Head of caudate nucleus (tissue), 42 donors: ENCODE measurements at regions not wholly inside any gene's neighbourhood (a gene's known extent, or its start where the extent isn't known, plus 50 kb on each side); places are given as distances from the start of the nearest gene placed in this dataset.
A peak's percentile ranks its signal among the peaks of the same experiment; 100 is the strongest.
"Not testable (repeated sequence)": the region's sequence is repeated elsewhere in the genome, so short reads cannot be mapped to it uniquely, and the experiment has no call there.

Source experiments
- DNase-seq, 42 donors: peaks; one replicate each; pipeline versions ENCODE4 v3.0.0 to v3.0.0-alpha.2; 2020 to 2021; ENCODE audit warnings: mixed read lengths in 7 of 42
- intact Hi-C: fragments of 100-400 bp; cut with DNase I; formaldehyde crosslinking; loops from one replicate; pipeline ENCODE4 v1.15.0; 2022

- intact Hi-C loops, DNase-seq: not testable (repeated sequence)
These were observed 227.5 kb upstream of the DUSP10 start for GRCh38 chr1:221969298-221969858.

- intact Hi-C loops, DNase-seq: not testable (repeated sequence)
These were observed 225.6 kb upstream of the DUSP10 start for GRCh38 chr1:221967538-221967937.

DNA sequence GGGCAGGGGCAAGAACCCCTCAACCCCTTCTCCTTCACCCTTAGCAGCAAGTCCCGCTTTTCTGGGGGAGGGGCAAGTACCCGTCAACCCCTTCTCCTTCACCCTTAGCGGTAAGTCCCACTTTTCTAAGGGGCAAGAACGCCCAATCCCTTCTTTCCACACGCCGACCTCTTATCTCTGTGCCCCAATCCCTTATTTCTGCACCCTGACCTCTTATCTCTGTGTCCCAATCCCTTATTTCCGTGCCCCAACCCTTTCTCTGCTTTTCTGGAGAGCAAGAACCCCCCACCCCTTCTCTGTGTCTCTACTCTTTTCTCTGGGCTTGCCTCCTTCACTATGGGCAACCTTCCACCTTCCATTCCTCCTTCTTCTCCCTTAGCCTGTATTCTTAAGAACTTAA lies 225.0 kb upstream of the DUSP10 start:
- intact Hi-C loops, DNase-seq: not testable (repeated sequence)

GRCh38 chr1:221965891-221966290 lies 224.0 kb upstream of the DUSP10 start:
- DNase-seq, intact Hi-C loops: not testable (repeated sequence)

DNA sequence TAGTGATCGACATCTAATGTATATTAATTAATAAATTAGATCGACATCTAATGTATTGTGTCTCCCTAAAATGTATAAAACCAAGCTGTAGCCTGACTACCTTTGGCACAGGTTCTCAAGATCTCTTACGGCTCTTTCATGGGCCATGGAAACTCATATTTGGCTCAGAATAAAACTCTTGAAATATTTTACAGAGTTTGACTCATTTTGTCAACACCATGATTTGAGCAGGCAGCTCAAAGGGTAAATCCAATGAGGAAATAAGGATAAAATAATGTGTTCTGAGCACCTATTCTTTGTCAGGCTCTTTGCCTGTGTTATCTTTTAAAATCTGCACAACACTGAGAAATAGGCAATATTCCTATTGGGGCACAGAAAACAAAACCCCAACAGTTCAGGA lies 223.4 kb upstream of the DUSP10 start:
- intact Hi-C loops, result no loop called here
- DNase-seq, result no peak

DNA sequence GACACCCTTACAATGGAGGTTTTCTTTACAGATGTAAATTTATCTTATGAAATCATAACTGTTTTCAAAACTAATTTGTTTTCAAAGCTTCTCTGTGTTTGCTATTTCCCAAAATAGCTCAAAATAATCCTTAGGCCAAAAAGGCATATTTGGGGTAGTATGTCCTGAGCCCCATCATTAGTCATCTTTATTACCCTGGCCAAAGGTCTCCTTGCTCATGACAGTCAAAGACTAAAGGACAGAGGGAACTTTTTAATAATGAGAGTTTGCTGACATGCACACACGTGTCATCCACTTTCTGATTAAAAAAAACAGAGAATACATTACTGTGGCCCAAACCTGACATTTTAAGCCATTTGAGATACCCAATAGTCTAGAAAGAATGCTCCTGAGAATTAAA lies 221.9 kb upstream of the DUSP10 start:
- intact Hi-C loops, result no loop called here
- DNase-seq, result no peak

- intact Hi-C loops, result no loop called here
- no peak for DNase-seq
These were observed 220.5 kb upstream of the DUSP10 start for GRCh38 chr1:221962385-221962784.

- intact Hi-C loops, result no loop called here
- DNase-seq, result peak in 10 of 42 donors; percentile 1 to 42 (median 18)
These were observed 219.8 kb upstream of the DUSP10 start for GRCh38 chr1:221961532-221962292.

- DNase-seq, intact Hi-C loops: not testable (repeated sequence)
These were observed 216.3 kb upstream of the DUSP10 start for GRCh38 chr1:221958161-221958562.

- DNase-seq, intact Hi-C loops: not testable (repeated sequence)
These were observed 215.5 kb upstream of the DUSP10 start for GRCh38 chr1:221957350-221957749.

GRCh38 chr1:221949996-221950395 lies 208.1 kb upstream of the DUSP10 start:
- DNase-seq, result no peak
- intact Hi-C loops, result no loop called here

GRCh38 chr1:221948459-221948858 lies 206.6 kb upstream of the DUSP10 start:
- no peak for DNase-seq
- intact Hi-C loops, result no loop called here

GRCh38 chr1:221947731-221948130 lies 205.8 kb upstream of the DUSP10 start:
- DNase-seq, result no peak
- intact Hi-C loops, result no loop called here

DNA sequence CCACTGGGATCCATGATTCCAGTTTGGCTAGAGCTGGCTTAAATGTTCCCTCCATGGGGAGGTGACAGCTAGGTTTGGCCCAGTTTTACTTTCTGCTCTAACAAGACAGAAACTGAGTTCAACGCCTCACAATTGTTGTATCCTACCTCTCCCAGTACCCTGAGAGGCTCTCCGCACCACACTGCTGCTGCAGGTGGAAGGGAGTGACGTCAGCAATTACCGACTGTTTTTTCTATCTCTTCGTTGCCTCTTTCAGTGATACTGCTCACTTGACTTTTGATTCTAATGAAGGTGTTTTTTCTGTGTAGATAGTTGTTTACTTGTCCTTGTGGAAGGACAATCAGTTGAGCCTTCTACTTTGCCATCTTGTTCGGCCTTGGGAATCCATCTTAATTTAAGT lies 204.9 kb upstream of the DUSP10 start:
- no peak for DNase-seq
- intact Hi-C loops, result no loop called here

DNA sequence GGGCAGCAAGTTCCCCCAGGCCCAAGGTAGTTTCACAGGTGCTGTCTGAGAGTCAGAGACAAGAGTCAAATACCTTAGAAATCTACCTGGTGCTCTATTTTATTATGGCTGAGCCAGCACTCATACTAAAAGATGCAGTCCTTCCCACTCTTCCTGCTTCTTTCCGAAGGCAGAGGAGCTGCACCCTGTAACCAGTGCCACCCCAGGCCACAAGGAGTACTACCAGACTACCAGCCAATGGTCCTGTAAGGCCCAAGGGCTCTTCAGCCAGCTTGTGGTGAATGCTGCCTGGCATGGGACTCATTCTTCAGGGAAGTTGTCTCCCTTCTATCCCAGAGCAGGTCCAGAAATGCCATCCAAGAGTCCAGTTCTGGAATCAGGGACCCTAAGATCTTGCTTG lies 203.8 kb upstream of the DUSP10 start:
- intact Hi-C loops, result no loop called here
- no peak for DNase-seq

GRCh38 chr1:221944247-221944870 lies 202.5 kb upstream of the DUSP10 start:
- intact Hi-C loops, result no loop called here
- DNase-seq, result no peak

DNA sequence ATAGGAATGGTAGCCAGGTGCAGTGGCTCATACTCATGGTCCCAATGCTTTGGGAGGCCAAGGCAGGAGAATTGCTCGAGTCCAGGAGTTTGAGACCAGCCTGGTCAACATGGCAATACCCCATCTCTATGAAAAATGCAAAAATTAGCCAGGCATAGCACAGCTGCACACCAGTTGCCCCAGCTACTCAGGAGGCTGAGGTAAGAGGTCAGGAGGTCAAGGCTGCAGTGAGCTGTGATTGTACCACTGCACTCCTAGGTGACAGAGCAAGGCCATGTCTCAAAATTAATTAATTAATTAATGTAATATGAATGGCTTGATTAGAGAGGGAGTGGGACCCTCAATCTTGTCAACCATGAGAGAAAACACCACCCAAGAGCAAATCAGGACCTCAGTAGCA lies 198.7 kb upstream of the DUSP10 start:
- no peak for DNase-seq
- intact Hi-C loops, result no loop called here

GRCh38 chr1:221939607-221940006 lies 197.7 kb upstream of the DUSP10 start:
- intact Hi-C loops, result no loop called here
- no peak for DNase-seq

- DNase-seq, result no peak
- intact Hi-C loops, result no loop called here
These were observed 195.5 kb upstream of the DUSP10 start for GRCh38 chr1:221937155-221937953.

DNA sequence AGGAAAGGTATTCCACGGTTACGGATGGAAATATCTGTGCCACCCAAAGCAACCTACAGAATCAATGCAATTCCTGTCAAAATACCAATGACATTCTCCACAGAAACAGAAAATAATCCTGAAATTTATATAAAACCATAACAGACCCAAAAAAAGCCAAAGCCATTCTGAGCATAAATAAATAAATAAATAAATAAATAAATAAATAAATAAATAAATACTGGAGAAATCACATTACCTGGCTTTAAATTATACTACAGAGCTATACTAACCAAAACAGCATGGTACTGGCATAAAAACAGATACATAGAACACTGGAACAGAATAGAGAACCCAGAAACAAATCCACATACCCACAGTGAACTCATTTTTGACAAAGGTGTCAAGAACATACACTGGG lies 191.9 kb upstream of the DUSP10 start:
- intact Hi-C loops, result no loop called here
- no peak for DNase-seq
